Ishikawa (cell line): ENCODE measurements at regions not wholly inside any gene's neighbourhood (a gene's known extent, or its start where the extent isn't known, plus 50 kb on each side); places are given as distances from the start of the nearest gene placed in this dataset.

ENCODE experiments used
- CREB1 ChIP-seq: IDR thresholded peaks from 2 replicates; pipeline ENCODE4 v1.6.1; 2012; ENCODE audit warnings: low read depth
- EP300 ChIP-seq: IDR thresholded peaks from 2 replicates; pipeline ENCODE4 v1.6.1; 2012; ENCODE audit warnings: borderline replicate concordance
- FOXM1 ChIP-seq: IDR thresholded peaks from 2 replicates; pipeline ENCODE4 v1.6.1; 2012; ENCODE audit warnings: low read depth, borderline replicate concordance
- RAD21 ChIP-seq: IDR thresholded peaks from 2 replicates; pipeline ENCODE4 v1.6.1; 2012; ENCODE audit warnings: low read depth
- REST ChIP-seq: IDR thresholded peaks from 2 replicates; pipeline ENCODE4 v1.6.1; 2012; ENCODE audit warnings: low read depth, mild to moderate bottlenecking
- TEAD4 ChIP-seq: IDR thresholded peaks from 2 replicates; pipeline ENCODE4 v1.6.1; 2012
- ZBTB7A ChIP-seq: IDR thresholded peaks from 2 replicates; pipeline ENCODE4 v1.6.1; 2012; ENCODE audit warnings: low read depth

DNA sequence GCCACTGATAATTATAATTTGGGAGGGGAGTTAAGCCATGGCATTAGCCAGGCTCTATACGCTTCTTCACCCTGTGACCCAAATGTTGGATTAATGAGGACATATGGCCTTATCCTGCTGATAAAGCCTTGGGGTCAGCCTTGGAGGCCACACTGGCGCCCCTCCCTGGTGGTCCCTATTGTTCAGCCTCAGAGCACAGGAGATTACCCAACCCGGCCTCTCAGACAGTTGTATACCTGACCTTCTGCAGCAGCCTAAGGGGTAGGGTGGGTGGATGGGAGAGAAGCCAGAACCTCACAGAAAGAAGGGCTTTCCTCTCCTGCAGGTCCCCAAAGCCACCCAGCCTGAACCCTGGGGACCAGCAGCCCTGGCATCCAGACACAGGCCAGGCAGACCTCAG is 76.8 kb downstream of the LINC00237 start:
- TF ChIP-seq REST (no peak), EP300 (no peak), CREB1 (no peak), RAD21 (no peak), FOXM1 (no peak), TEAD4 (no peak), ZBTB7A (no peak)
